H7 (cell line): ENCODE measurements at regions not wholly inside any gene's neighbourhood (a gene's known extent, or its start where the extent isn't known, plus 50 kb on each side); places are given as distances from the start of the nearest gene placed in this dataset.
A peak's percentile ranks its signal among the peaks of the same experiment; 100 is the strongest.
"Not testable (repeated sequence)": the region's sequence is repeated elsewhere in the genome, so short reads cannot be mapped to it uniquely, and the experiment has no call there.

Source experiments
- DNase-seq: peaks from one replicate; pipeline ENCODE4 v3.0.0; 2012
- H3K27me3 ChIP-seq: 2 replicates; pipeline ENCODE4 v1.6.0; 2011; ENCODE audit warnings: mild to moderate bottlenecking, low read length; ENCODE audit not compliant: control insufficient read depth, insufficient read depth
- H3K36me3 ChIP-seq: replicated peaks from 2 replicates; pipeline ENCODE4 v1.5.1; 2011; ENCODE audit warnings: low read length; ENCODE audit not compliant: control insufficient read depth, insufficient read depth
- H3K4me3 ChIP-seq: 2 replicates; pipeline ENCODE4 v1.5.1; 2011; ENCODE audit warnings: low read depth, mild to moderate bottlenecking, control low read depth, low read length, moderate library complexity; ENCODE audit not compliant: insufficient read depth

DNA sequence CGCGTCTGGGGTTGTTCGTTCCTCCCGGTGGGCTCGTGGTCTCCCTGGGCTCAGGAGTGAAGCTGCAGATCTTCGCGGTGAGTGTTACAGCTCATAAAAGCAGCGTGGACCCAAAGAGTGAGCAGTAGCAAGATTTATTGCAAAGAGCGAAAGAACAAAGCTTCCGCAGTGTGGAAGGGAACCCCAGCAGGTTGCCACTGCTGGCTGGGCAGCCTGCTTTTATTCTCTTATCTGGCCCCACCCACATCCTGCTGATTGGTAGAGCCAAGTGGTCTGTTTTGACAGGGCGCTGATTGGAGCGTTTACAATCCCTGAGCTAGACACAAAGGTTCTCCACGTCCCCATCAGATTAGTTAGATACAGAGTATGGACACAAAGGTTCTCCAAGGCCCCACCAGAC is 1909.2 kb downstream of the ARAP2 start:
- H3K4me3 ChIP-seq, DNase-seq, H3K36me3 ChIP-seq, H3K27me3 ChIP-seq: not testable (repeated sequence)

DNA sequence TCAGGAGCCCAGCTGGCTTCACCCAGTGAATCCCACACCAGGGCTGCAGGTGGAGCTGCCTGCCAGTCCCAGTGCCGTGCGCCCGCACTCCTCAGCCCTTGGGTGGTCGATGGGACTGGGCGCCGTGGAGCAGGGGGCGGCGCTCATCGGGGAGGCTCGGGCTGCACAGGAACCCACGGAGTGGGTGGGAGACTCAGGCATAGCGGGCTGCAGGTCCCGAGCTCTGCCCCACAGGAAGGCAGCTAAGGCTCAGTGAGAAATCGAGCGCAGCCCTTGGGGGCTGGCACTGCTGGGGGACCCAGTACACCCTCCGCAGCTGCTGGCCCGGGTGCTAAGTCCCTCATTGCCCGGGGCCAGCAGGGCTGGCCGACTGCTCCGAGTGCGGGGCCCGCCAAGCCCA is 1908.8 kb downstream of the ARAP2 start:
- DNase-seq, H3K27me3 ChIP-seq: not testable (repeated sequence)

DNA sequence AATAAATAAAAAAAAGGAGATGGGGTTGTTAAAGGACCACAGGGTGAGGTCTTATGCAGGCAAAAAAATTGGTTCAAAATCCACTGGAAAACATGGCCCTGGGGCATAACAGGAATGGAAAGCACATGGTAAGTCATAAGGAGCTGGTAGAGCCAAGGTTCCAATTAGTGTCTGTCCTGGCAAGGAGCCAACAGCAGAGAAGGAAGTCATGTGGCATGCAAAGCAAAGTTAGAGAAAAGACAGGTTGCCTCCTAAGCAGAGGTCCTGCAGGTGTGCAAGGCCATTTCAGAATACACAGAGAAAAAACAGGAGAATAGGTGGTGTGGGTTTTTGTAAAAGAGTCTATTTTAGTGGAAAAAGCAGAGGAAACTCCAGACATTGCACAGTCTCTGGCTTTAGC is 1881.7 kb downstream of the ARAP2 start:
- DNase-seq, result no peak
- H3K27me3 ChIP-seq, result no peaks in the 10 kb centered on the region
- H3K4me3 ChIP-seq, result no peak overlapping the region
- H3K36me3 ChIP-seq, result no peaks in the 10 kb centered on the region

More for the DNA sequence above, 1908.8 kb downstream of the ARAP2 start:
- not testable (repeated sequence) for H3K36me3 ChIP-seq, H3K4me3 ChIP-seq

DNA sequence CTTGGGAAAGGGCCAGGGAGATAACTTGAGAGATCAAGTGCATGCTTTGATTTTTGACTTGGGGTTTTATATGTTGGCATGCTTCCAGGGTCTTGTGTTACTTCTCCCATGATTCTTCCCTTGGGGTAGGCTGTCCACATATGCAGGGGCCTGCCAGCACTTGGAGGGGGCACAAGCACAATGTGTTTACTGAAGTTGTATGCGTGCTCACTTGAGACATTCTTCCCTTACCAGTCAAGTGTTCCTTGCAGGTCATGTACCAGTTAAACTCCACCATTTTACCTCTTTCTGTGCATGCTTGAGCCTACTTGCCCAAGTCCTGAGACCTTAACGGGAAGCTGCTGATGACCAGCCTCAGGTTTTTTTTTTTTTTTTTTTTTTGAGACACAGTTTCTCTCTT is 1880.5 kb downstream of the ARAP2 start:
- H3K36me3 ChIP-seq, result no peaks in the 10 kb centered on the region
- no peaks in the 10 kb centered on the region for H3K27me3 ChIP-seq
- DNase-seq, result no peak
- no peak overlapping the region for H3K4me3 ChIP-seq

DNA sequence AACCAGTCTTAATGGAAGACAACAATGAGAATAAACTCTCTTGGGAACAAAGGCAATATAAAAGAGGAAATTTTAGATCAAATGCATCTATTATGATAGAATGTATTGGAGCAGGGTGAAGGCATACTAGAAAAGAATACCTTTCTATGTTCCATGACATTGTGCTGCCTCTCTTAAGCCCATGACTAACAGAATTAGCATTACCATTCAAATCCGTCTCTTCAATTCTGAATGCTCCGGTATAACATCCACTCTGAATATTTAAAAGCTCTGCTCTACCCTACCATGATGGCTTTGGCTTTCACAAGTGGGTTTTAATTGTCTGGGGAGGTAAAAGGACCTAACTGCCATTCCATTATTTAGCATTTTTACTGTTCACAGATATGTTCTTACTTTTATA is 1878.4 kb downstream of the ARAP2 start:
- no peak overlapping the region for H3K4me3 ChIP-seq
- no peaks in the 10 kb centered on the region for H3K36me3 ChIP-seq
- peak; percentile 2 for DNase-seq
- H3K27me3 ChIP-seq, result no peaks in the 10 kb centered on the region

DNA sequence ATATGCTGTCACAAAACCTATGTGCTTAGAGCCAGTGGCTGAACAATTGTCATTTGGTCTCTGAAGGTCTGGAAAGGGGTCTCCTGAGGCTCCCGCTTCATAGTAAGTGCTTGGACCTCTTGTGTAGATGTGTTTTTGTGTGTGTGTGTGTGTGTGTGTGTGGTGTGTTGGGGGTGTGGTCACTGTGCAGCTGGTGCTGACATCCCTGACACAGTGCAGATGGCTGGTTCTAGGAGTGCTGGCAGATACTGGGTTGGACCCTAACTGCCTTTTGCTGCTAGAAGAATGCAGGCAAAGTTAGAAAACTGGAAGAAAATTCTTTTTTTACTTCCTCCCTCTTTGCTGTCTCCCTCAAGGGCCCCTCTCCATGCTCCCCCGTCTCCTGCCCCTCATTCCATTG is 1872.6 kb downstream of the ARAP2 start:
- Histone ChIP-seq H3K4me3 (no peak overlapping the region), H3K27me3 (no peaks in the 10 kb centered on the region), H3K36me3 (no peaks in the 10 kb centered on the region)
- no peak for DNase-seq

DNA sequence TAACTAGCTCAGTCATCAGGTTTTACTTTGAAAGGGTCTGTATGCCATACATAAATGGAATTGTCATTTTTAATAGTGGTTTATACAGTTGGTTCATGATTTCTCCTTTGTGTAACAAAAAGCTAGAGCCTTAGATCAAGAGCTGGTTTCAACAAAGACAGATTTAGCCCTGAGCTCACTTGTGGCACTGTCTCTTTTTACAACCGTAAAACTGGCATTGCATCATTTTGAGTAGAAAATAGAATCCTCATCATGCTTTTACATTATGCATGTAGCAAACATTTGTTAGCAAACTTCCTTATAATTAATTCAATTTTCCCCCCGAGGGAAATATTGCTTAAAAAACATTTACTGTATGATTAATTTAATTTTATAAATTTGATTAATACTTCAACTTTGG is 1871.5 kb downstream of the ARAP2 start:
- H3K27me3 ChIP-seq, result no peaks in the 10 kb centered on the region

DNA sequence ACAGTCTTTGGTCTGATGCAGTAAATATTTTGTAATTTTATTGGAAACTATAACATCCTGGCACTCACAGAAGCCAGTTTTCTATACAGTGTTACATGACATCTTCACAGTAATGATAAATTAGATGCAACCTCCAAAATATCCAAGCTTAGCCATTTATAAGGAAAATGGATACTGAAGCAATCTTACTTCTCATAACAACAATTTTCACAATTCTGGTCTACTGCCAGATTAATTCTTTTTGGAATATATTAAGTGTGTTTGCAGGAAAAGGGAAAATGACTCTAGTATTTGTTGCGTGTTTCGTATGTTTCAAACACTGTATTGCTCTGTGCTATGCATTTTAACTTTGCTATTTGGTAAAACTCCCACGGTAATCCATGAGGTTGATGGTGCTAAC is 1870.9 kb downstream of the ARAP2 start:
- DNase-seq, result no peak
- H3K4me3 ChIP-seq, result no peak overlapping the region
- H3K36me3 ChIP-seq, result no peaks in the 10 kb centered on the region
- no peaks in the 10 kb centered on the region for H3K27me3 ChIP-seq

More for the DNA sequence above, 1871.5 kb downstream of the ARAP2 start:
- no peak for DNase-seq
- Histone ChIP-seq H3K4me3 (no peak overlapping the region), H3K36me3 (no peaks in the 10 kb centered on the region)

DNA sequence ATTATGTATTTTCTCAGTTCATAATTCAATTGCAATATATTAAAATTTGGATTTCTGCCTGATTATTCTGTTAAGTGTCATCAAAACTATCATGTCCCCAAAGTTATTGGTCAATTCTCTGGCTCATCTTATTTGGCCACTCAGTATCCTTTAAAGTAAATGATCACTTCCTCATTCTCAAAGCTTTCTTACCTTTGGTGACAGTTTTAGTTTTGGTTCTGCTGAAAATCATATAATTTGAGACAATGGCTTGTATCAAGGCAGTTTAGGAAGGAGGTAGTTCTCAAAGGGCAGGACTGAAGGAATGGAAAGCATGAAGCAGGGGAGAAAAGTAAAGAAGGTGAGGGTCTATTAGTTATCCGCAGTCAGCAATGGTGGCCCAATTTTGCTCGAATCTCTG is 1832.1 kb downstream of the ARAP2 start:
- DNase-seq, result no peak
- Histone ChIP-seq H3K36me3 (no peaks in the 10 kb centered on the region), H3K4me3 (no peak overlapping the region), H3K27me3 (no peaks in the 10 kb centered on the region)

DNA sequence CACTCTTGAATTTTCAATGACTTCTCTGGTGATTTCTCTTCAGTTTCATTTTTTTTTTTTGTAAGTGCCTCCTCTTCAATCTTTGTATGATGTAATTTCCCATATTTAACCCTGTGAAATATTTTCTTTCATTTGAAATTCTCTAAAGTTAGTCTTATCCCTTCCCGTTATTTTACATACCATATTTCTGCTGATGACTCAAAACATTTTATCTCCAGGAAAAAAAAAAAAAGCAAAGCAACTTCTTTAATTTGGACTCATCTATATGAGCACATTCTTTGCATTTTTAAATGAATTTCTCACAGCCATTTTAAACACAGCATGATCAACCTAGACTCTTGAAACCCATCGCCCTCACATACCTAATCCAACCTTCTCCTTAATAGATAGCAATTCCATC is 1831.4 kb downstream of the ARAP2 start:
- DNase-seq, result no peak
- Histone ChIP-seq H3K4me3 (no peak overlapping the region), H3K36me3 (no peaks in the 10 kb centered on the region)

DNA sequence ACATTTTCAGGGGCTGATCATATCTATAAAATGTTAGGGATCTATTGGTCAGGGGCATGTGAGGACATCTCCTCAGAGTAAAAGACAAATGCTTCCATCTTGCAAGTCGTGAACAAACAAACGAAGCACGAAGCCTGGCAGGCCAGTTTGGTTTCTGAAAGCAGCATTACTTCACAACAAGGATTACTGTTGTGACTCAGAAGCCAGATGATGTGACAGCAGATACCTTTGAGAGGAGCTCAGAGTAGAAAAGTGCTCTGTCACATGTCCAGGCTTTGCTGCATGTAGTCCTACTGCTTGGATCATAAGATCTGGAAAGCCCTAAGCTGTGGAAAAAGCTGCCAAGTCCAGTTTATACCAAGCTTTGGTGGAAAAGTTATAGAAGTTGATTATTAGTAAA is 1827.2 kb downstream of the ARAP2 start:
- Histone ChIP-seq H3K4me3 (no peak overlapping the region), H3K36me3 (no peaks in the 10 kb centered on the region), H3K27me3 (no peaks in the 10 kb centered on the region)
- no peak for DNase-seq

More for the DNA sequence above, 1831.4 kb downstream of the ARAP2 start:
- no peaks in the 10 kb centered on the region for H3K27me3 ChIP-seq

DNA sequence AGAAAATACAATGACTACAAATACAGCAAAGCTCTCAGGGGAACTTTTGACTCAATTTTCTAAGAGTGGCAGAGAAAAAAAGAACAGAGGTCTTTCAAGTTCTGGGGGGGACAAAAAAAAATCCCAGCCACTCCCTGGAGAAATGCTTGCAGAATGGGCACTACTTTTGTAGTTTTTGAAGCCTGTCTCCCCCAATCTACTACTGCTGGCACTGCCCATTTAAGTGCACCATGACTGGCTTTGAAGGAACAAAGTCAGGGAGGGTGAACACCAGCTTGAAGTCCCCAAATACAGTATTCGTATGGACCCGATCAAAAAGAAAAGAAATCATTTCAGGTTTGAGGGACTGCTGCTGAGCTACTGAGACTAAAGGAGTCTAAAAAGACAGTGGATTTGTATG is 1824.4 kb downstream of the ARAP2 start:
- Histone ChIP-seq H3K27me3 (no peaks in the 10 kb centered on the region), H3K36me3 (no peaks in the 10 kb centered on the region), H3K4me3 (no peak overlapping the region)
- DNase-seq, result no peak

DNA sequence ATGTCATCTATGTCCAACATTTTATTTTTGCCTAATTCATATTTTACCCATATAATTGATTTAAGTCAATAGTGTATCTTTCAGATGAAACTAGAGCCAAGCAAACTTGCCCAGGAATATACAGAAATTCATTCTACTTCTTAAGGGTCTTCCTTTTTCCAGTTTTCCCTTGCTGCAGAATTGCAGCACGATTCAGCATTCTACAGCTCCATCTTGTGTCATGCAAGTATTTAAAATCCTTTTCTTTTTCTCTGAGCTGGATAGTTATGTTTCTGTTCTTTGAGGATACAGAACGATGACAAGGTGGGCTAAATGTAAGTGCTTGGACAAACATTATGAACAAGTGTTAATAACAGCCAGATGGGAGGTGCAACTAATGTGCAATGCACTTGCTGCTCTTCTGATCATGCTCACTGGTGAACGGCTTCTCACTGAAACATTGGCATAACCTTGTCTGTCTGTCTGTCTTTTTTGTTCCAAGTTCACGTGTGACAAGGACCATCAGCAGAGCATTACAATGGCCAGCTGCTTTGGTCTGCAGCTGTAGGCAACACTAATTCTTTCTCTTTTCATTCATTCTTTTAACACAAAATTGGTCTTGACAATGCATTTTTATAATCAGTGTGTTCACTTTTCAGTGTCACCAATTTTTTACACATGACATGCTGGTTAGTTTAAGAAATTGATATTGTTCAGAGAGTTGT is 1821.7 kb downstream of the ARAP2 start:
- Histone ChIP-seq H3K36me3 (no peaks in the 10 kb centered on the region), H3K27me3 (no peaks in the 10 kb centered on the region), H3K4me3 (no peak overlapping the region)
- no peak for DNase-seq

DNA sequence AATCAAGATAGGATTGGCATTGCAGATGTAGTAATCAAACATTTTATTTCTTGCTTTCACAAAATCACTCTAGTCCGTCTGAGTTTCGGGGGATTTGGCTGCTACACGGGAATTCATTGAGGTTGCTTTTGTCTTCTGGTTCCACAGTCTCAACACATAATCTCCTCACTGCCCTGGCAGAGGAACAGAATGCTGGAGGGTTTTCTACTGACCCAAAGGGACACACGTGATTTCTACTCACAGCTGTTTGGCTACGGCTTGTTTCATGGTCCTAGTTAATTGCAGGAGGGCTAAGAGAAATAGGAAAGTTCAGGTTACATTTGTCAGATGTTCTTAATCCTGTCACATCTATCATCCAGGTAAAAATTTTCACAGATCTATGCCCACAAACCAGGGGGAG is 1811.6 kb downstream of the ARAP2 start:
- Histone ChIP-seq H3K36me3 (no peaks in the 10 kb centered on the region), H3K27me3 (no peaks in the 10 kb centered on the region)
- DNase-seq, result no peak

DNA sequence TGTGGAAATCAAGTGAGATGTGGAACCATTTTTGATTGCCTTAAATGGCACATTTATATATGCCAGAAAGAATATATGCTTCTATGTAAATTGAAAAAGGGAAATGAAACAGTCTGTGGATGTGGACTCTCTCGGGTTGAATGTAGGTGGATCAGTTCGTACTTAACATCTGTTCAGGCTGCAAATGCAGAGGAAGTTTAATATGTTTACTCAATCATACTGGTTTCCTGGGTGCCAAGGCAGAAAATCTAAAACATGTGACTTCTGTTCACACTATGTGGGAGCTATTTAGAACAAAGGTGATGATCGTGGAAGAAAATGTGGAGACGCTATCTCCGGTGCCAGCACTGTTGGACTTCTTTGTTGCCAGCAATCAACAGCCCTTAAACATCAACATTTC is 1809.9 kb downstream of the ARAP2 start:
- not testable (repeated sequence) for H3K27me3 ChIP-seq, DNase-seq, H3K36me3 ChIP-seq, H3K4me3 ChIP-seq

More for the DNA sequence above, 1811.6 kb downstream of the ARAP2 start:
- H3K4me3 ChIP-seq, result no peak overlapping the region

DNA sequence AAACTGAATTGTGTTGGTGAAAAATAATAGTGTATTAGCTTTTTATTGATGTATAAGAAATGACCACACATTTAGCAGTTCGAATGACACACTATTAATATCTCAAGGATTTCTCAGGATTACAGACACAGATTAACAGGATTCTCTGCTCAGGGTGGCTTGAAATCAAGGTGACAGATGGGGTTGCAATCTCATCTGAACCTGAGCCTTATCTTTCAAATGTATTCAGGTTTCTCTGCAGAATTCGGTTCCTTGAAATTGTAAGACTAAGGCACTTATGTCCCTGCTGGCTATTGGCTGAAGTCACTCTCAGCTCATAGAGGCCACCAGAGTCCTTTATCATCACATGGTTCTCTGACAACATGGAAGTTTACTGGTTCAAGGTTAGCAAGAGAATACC is 1780.1 kb downstream of the ARAP2 start:
- Histone ChIP-seq H3K36me3 (no peaks in the 10 kb centered on the region), H3K27me3 (no peaks in the 10 kb centered on the region), H3K4me3 (no peak overlapping the region)
- DNase-seq, result no peak
